MM.1S (cell line): ENCODE measurements at regions not wholly inside any gene's neighbourhood (a gene's known extent, or its start where the extent isn't known, plus 50 kb on each side); places are given as distances from the start of the nearest gene placed in this dataset.

Source experiments
- DNase-seq: peaks from one replicate; pipeline ENCODE4 v3.0.0-alpha.2; 2015
- H2AFZ ChIP-seq: fragments of 300-600 bp; sonication (generic); 2 replicates; pipeline ENCODE4 v1.6.0; 2016; ENCODE audit warnings: antibody characterized with exemption, low read length
- H3F3A ChIP-seq: fragments of 300-600 bp; sonication (generic); 2 replicates; pipeline ENCODE4 v1.6.1; 2016; ENCODE audit warnings: mild to moderate bottlenecking, antibody characterized with exemption, low read length, moderate library complexity, mixed read lengths; ENCODE audit not compliant: insufficient read depth
- H3K27ac ChIP-seq: fragments of 300-600 bp; sonication (generic); 2 replicates; pipeline ENCODE4 v1.5.1; 2016; ENCODE audit warnings: mild to moderate bottlenecking, low read length
- H3K27me3 ChIP-seq: fragments of 300-600 bp; sonication (generic); replicated peaks from 2 replicates; pipeline ENCODE4 v1.6.0; 2016; ENCODE audit warnings: low read length; ENCODE audit not compliant: insufficient read depth
- H3K36me3 ChIP-seq: fragments of 300-600 bp; sonication (generic); replicated peaks from 2 replicates; pipeline ENCODE4 v1.6.1; 2016; ENCODE audit warnings: mild to moderate bottlenecking, low read length, mixed read lengths; ENCODE audit not compliant: insufficient read depth
- H3K4me1 ChIP-seq: fragments of 300-600 bp; sonication (generic); 2 replicates; pipeline ENCODE4 v1.6.1; 2016; ENCODE audit warnings: low read length, mixed read lengths
- H3K4me2 ChIP-seq: fragments of 300-600 bp; sonication (generic); 2 replicates; pipeline ENCODE4 v1.6.0; 2016; ENCODE audit warnings: low read depth, low read length
- H3K4me3 ChIP-seq: fragments of 300-600 bp; sonication (generic); 2 replicates; pipeline ENCODE4 v1.5.1; 2016; ENCODE audit warnings: low read length, mixed read lengths
- H3K79me2 ChIP-seq: fragments of 300-600 bp; sonication (generic); 2 replicates; pipeline ENCODE4 v1.6.1; 2016; ENCODE audit warnings: mixed run types, low read length, mixed read lengths
- H3K9ac ChIP-seq: fragments of 300-600 bp; sonication (generic); 2 replicates; pipeline ENCODE4 v1.6.1; 2016; ENCODE audit warnings: low read length, mixed read lengths
- H3K9me2 ChIP-seq: fragments of 300-600 bp; sonication (generic); replicated peaks from 2 replicates; pipeline ENCODE4 v1.6.1; 2016; ENCODE audit warnings: mild to moderate bottlenecking, low read length, mixed read lengths; ENCODE audit not compliant: insufficient read depth
- H3K9me3 ChIP-seq: fragments of 300-600 bp; sonication (generic); replicated peaks from 2 replicates; pipeline ENCODE4 v1.6.1; 2016; ENCODE audit warnings: mild to moderate bottlenecking, low read length, mixed read lengths; ENCODE audit not compliant: insufficient read depth
- H4K20me1 ChIP-seq: fragments of 300-600 bp; sonication (generic); 2 replicates; pipeline ENCODE4 v1.6.1; 2016; ENCODE audit warnings: mild to moderate bottlenecking, low read length, moderate library complexity, mixed read lengths; ENCODE audit not compliant: insufficient read depth
- EZH2 ChIP-seq: fragments of 300-600 bp; sonication (generic); optimal IDR thresholded peaks from 2 replicates; pipeline ENCODE3; 2017; ENCODE audit warnings: low read depth, mild to moderate bottlenecking, antibody characterized with exemption, low read length, mixed read lengths
- EZH2phosphoT487 ChIP-seq: fragments of 300-600 bp; sonication (generic); IDR thresholded peaks from 2 replicates; pipeline ENCODE4 v1.6.1; 2018; ENCODE audit warnings: antibody characterized with exemption, low read length
- TF ChIP-seq, protein P1 (sequence below): fragments of 300-600 bp; sonication (generic); IDR thresholded peaks from 2 replicates; pipeline ENCODE4 v1.5.1; 2016; ENCODE audit warnings: antibody characterized with exemption, low read length, mixed read lengths

DNA sequence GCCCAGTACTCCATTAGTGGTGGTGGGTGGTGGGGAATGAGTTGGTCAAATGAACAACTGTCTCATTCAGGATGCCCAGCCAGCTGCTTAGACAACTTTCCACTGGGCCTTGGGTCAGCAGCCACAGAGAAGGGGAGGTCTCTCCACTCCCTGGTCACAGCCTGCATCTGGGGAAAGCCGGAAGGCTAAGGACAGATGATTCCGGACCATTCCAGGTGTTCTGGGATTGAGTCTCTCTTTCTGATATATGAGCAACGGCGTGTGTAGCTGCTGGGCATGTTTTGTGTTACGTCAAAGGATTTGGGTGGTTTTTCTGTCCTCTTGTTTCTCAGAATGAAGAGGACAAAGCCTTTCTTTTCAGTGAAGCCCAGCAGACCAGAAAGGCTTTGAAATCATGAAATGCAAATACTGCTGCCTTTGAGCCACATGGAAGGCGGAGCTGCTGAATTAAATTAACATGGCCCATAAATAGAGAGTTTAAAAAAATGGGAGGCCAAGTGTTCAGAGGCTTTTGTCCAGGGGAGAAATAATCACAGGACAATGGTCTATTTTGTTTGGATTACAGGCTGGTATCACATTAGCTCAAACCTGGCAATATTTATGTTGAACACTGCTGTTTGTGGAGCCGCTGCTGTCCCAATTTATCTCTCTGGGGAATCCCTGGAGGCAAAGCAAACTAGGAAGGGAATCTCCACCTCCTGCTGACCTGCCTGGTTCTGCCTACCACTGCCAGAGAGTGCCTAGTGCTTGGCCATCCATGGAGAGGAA, 234.4 kb upstream of the E2F8 start:
- Histone ChIP-seq H3K27ac (no peak overlapping the region), H3F3A (no peaks in the 10 kb centered on the region), H3K4me2 (no peak overlapping the region), H3K9me2 (no peaks in the 10 kb centered on the region), H3K4me3 (no peak overlapping the region), H3K4me1 (no peaks in the 10 kb centered on the region), H3K9me3 (no peaks in the 10 kb centered on the region), H2AFZ (no peak overlapping the region), H4K20me1 (no peaks in the 10 kb centered on the region), H3K9ac (no peak overlapping the region), H3K27me3 (no peaks in the 10 kb centered on the region), H3K36me3 (no peaks in the 10 kb centered on the region), H3K79me2 (peaks cover 43% of the 10 kb centered on the region)
- no peak for DNase-seq
- TF ChIP-seq EZH2, result no peak
- no peak for TF ChIP-seq EZH2phosphoT487
- TF ChIP-seq, protein P1, sequence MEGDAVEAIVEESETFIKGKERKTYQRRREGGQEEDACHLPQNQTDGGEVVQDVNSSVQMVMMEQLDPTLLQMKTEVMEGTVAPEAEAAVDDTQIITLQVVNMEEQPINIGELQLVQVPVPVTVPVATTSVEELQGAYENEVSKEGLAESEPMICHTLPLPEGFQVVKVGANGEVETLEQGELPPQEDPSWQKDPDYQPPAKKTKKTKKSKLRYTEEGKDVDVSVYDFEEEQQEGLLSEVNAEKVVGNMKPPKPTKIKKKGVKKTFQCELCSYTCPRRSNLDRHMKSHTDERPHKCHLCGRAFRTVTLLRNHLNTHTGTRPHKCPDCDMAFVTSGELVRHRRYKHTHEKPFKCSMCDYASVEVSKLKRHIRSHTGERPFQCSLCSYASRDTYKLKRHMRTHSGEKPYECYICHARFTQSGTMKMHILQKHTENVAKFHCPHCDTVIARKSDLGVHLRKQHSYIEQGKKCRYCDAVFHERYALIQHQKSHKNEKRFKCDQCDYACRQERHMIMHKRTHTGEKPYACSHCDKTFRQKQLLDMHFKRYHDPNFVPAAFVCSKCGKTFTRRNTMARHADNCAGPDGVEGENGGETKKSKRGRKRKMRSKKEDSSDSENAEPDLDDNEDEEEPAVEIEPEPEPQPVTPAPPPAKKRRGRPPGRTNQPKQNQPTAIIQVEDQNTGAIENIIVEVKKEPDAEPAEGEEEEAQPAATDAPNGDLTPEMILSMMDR, result no peak

DNA sequence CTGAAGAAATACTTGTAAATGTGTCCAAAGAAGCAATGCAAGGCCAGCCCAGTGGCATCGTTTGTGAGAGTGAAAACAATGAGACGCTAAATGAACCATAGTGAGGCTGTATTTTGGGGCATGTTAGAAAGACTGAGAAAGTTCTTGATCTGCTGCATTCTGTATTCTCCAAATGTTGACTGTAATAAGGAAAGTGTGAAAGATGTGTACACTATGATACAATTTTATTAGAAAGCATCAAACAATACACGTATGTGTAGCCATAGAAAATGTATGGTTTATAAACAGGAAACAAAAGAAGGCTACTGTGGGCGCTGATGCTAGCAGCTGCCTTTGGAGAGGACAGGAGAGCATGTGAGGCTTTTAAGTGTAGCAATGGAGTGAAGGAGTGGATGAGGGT, 233.5 kb upstream of the E2F8 start:
- no peaks in the 10 kb centered on the region for H3K4me1 ChIP-seq
- H3F3A ChIP-seq, result no peaks in the 10 kb centered on the region
- no peaks in the 10 kb centered on the region for H3K36me3 ChIP-seq
- H3K4me2 ChIP-seq, result no peak overlapping the region
- no peaks in the 10 kb centered on the region for H4K20me1 ChIP-seq
- H3K9me2 ChIP-seq, result no peaks in the 10 kb centered on the region
- H3K79me2 ChIP-seq, result peaks cover 38% of the 10 kb centered on the region
- H2AFZ ChIP-seq, result no peak overlapping the region
- no peak for TF ChIP-seq EZH2
- TF ChIP-seq, protein P1, result no peak
- no peak for TF ChIP-seq EZH2phosphoT487
- H3K4me3 ChIP-seq, result no peak overlapping the region
- H3K9ac ChIP-seq, result no peak overlapping the region
- no peak overlapping the region for H3K27ac ChIP-seq
- H3K27me3 ChIP-seq, result no peaks in the 10 kb centered on the region
- H3K9me3 ChIP-seq, result no peaks in the 10 kb centered on the region
- DNase-seq, result no peak

DNA sequence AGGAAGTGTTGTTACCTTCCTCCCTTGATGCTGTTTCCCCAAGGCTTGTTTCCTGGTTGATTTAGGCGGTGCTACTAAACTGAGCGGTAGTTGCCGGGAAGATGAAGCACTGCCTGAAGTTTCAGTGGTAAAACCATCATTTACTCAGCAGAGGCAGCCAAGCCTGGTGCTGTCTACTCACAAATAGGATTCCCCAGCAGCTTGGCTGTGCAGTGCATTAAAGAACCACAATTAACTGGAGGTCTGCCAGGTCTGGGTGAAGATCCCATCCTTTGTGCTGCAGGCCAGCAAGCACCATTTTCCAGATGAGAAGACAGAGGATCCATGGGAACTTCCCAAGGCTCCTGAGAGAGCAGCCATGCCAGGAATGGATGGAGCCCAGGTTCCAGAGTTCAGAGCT, 231.9 kb upstream of the E2F8 start:
- Histone ChIP-seq H3K27me3 (no peaks in the 10 kb centered on the region), H3K79me2 (peaks cover 28% of the 10 kb centered on the region; the same call in 1 of the 2 replicates), H3K9ac (no peak overlapping the region), H2AFZ (no peak overlapping the region), H3K4me1 (no peaks in the 10 kb centered on the region), H3F3A (no peaks in the 10 kb centered on the region), H3K9me3 (no peaks in the 10 kb centered on the region), H3K4me3 (no peak overlapping the region), H3K36me3 (no peaks in the 10 kb centered on the region), H3K27ac (no peak overlapping the region), H4K20me1 (no peaks in the 10 kb centered on the region), H3K9me2 (no peaks in the 10 kb centered on the region), H3K4me2 (no peak overlapping the region)
- TF ChIP-seq, protein P1, result no peak
- TF ChIP-seq EZH2, result no peak
- no peak for DNase-seq
